GM23338 (cell line): ENCODE measurements at regions not wholly inside any gene's neighbourhood (a gene's known extent, or its start where the extent isn't known, plus 50 kb on each side); places are given as distances from the start of the nearest gene placed in this dataset.

Source experiments
- ATAC-seq: fragments of 200-7000 bp; cut with Tn5 transposase; 3 replicates; pipeline ENCODE4 v1.9.1; 2020
- DNase-seq: peaks from one replicate; pipeline ENCODE4 v3.0.0-alpha.2; 2015; ENCODE audit warnings: low spot score
- H2AFZ ChIP-seq: fragments of 200-600 bp; sonication (generic); 2 replicates; pipeline ENCODE4 v1.8.0; 2016; ENCODE audit warnings: antibody characterized with exemption, mild to moderate bottlenecking, moderate library complexity
- H3F3A ChIP-seq: fragments of 200-600 bp; sonication (generic); replicated peaks from 2 replicates; pipeline ENCODE4 v1.8.0; 2017; ENCODE audit warnings: antibody characterized with exemption, mixed run types, low read depth
- H3K27ac ChIP-seq: fragments of 200-600 bp; sonication (generic); 2 replicates; pipeline ENCODE4 v1.6.1; 2016; ENCODE audit warnings: low read depth
- H3K27me3 ChIP-seq: fragments of 200-600 bp; sonication (generic); 2 replicates; pipeline ENCODE4 v1.8.0; 2016; ENCODE audit warnings: mild to moderate bottlenecking, mixed run types, moderate library complexity; ENCODE audit not compliant: insufficient read depth
- H3K36me3 ChIP-seq: fragments of 200-600 bp; sonication (generic); 2 replicates; pipeline ENCODE4 v1.8.0; 2016; ENCODE audit warnings: mild to moderate bottlenecking; ENCODE audit not compliant: insufficient read depth
- H3K4me1 ChIP-seq: fragments of 200-600 bp; sonication (generic); 2 replicates; pipeline ENCODE4 v1.8.0; 2016; ENCODE audit warnings: mild to moderate bottlenecking, moderate library complexity; ENCODE audit not compliant: insufficient read depth
- H3K4me2 ChIP-seq: fragments of 200-600 bp; sonication (generic); 2 replicates; pipeline ENCODE4 v1.7.1; 2017; ENCODE audit warnings: mixed run types
- H3K4me3 ChIP-seq: fragments of 200-600 bp; sonication (generic); 2 replicates; pipeline ENCODE4 v1.6.1; 2016; ENCODE audit warnings: mixed run types
- H3K79me2 ChIP-seq: fragments of 200-600 bp; sonication (generic); replicated peaks from 2 replicates; pipeline ENCODE4 v1.8.0; 2017; ENCODE audit warnings: mild to moderate bottlenecking; ENCODE audit not compliant: insufficient read depth
- H3K9me2 ChIP-seq: fragments of 200-600 bp; sonication (generic); 2 replicates; pipeline ENCODE4 v1.8.0; 2017; ENCODE audit not compliant: insufficient read depth
- H4K20me1 ChIP-seq: fragments of 200-600 bp; sonication (generic); replicated peaks from 2 replicates; pipeline ENCODE4 v1.8.0; 2017; ENCODE audit warnings: mild to moderate bottlenecking; ENCODE audit not compliant: insufficient read depth
- H3K27ac Mint-ChIP-seq: 2 replicates; pipeline ENCODE4 v1.8.0; 2020; ENCODE audit warnings: inconsistent platforms, mild to moderate bottlenecking, moderate library complexity, mixed read lengths
- H3K27me3 Mint-ChIP-seq: 3 replicates; pipeline ENCODE4 v1.8.0; 2022; ENCODE audit warnings: low read depth, mild to moderate bottlenecking, moderate library complexity, mixed read lengths, inconsistent platforms; ENCODE audit not compliant: insufficient read depth, poor library complexity
- H3K36me3 Mint-ChIP-seq: 3 replicates; pipeline ENCODE4 v1.8.0; 2021; ENCODE audit warnings: low read depth, mild to moderate bottlenecking, inconsistent platforms, moderate library complexity, mixed read lengths
- H3K4me1 Mint-ChIP-seq: 3 replicates; pipeline ENCODE4 v1.8.0; 2020; ENCODE audit warnings: mild to moderate bottlenecking, inconsistent platforms, mixed read lengths
- H3K4me3 Mint-ChIP-seq: 3 replicates; pipeline ENCODE4 v1.8.0; 2021; ENCODE audit warnings: moderate library complexity, mild to moderate bottlenecking, inconsistent platforms, mixed read lengths
- H3K9me3 Mint-ChIP-seq: 3 replicates; pipeline ENCODE4 v1.8.0; 2020; ENCODE audit warnings: moderate library complexity, mild to moderate bottlenecking, inconsistent platforms, mixed read lengths
- CREB1 ChIP-seq: fragments of 250-450 bp; sonication (Bioruptor Pico); IDR thresholded peaks from 2 replicates; pipeline ENCODE4 v1.5.0; 2020; ENCODE audit warnings: low read depth, mild to moderate bottlenecking, moderate library complexity
- CTCF ChIP-seq, 2 experiments: fragments of 200-600 bp in 1 of 2; sonication (generic) in 1 of 2; conservative IDR thresholded peaks; 2 replicates each; pipeline versions ENCODE4 v1.5.1 to v1.6.1; 2016 to 2017; ENCODE audit warnings: antibody characterized with exemption in 2 of 2, low read depth in 2 of 2, mild to moderate bottlenecking in 2 of 2, moderate library complexity in 1 of 2
- EZH2 ChIP-seq: fragments of 200-600 bp; sonication (generic); IDR thresholded peaks from one replicate; pipeline ENCODE4 v1.8.0; 2017; ENCODE audit warnings: antibody characterized with exemption, mild to moderate bottlenecking, low read depth; ENCODE audit not compliant: unreplicated experiment
- EZH2phosphoT487 ChIP-seq: fragments of 200-600 bp; sonication (generic); IDR thresholded peaks from one replicate; pipeline ENCODE4 v1.8.1; 2018; ENCODE audit warnings: antibody characterized with exemption; ENCODE audit not compliant: unreplicated experiment
- JUNB ChIP-seq: IDR thresholded peaks from one replicate; pipeline ENCODE4 v1.6.1; 2016; ENCODE audit warnings: antibody characterized with exemption; ENCODE audit not compliant: unreplicated experiment
- NANOG ChIP-seq: IDR thresholded peaks from 2 replicates; pipeline ENCODE4 v1.6.1; 2016; ENCODE audit warnings: antibody characterized with exemption, borderline replicate concordance
- POLR2AphosphoS5 ChIP-seq: IDR thresholded peaks from 2 replicates; pipeline ENCODE4 v1.6.1; 2016; ENCODE audit warnings: antibody characterized with exemption, low read depth
- REST ChIP-seq: IDR thresholded peaks from one replicate; pipeline ENCODE4 v1.6.1; 2018; ENCODE audit warnings: antibody characterized with exemption; ENCODE audit not compliant: unreplicated experiment
- STAT1 ChIP-seq: IDR thresholded peaks from one replicate; pipeline ENCODE4 v1.6.1; 2016; ENCODE audit warnings: antibody characterized with exemption; ENCODE audit not compliant: unreplicated experiment
- ZNF114 ChIP-seq: fragments of 250-450 bp; sonication (Bioruptor Pico); IDR thresholded peaks from 2 replicates; pipeline ENCODE4 v1.5.0; 2020; ENCODE audit warnings: mild to moderate bottlenecking, moderate library complexity
- ZNF331 ChIP-seq: fragments of 250-450 bp; sonication (Bioruptor Pico); IDR thresholded peaks from 2 replicates; pipeline ENCODE4 v1.5.0; 2020; ENCODE audit warnings: low read depth, mild to moderate bottlenecking, moderate library complexity
- ZNF462 ChIP-seq: fragments of 250-450 bp; sonication (Bioruptor Pico); IDR thresholded peaks from 2 replicates; pipeline ENCODE4 v1.5.0; 2020; ENCODE audit warnings: mild to moderate bottlenecking, moderate library complexity
- TF ChIP-seq, protein P1 (sequence below): IDR thresholded peaks from 2 replicates; pipeline ENCODE4 v1.6.1; 2016; ENCODE audit warnings: antibody characterized with exemption

DNA sequence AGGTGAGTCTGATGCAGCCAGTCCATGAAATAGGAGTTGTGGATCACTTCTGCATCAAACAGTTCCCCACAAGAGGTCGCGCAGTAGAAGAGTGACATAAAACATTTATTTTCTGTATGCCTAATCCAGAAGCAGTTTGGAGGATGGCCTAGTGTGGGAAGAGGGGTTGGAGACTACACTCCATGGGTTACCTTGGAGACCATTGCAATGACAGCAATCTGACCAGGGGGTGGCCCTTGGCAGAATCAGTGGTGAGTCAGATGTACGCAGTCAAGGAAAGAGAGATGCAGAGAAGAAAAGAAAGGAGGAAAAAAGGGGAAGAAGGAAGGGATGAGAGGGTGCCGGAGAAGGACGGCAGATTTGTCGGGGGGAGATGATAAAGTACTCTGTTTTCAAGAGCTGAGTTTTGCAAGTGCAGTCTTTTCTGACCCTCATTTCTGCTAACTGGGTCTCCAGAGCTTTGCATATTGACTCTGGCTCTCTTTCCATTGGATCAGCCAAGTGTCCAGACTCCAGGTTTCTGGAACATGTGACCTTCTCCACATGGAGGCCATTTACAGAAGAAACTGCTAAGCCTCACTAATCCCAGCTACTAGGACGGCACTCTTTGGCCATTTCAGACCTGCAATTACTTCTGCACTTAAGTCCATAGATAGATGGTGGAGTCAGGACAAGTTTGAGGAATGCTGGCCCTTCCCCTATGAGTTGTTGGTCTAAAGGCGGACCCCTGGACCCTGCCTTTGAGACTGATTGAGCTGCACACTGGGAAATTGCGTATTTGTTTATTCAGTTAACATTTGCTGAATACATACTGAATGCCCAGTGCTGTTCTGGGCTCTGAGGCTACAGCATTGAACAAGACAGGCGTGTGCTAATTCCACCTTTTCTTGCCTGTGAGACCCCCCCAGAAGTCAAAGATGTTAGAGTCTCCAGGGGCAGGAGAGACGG lies 424.2 kb downstream of the BCL11B start:
- no peak for TF ChIP-seq EZH2
- no peak for TF ChIP-seq ZNF331 (CRISPR knock-in tag)
- no peak for TF ChIP-seq CTCF (conservative IDR thresholded peaks at IDR 0.05; ENCODE audit: low read depth in 2 of 2)
- TF ChIP-seq, protein P1, sequence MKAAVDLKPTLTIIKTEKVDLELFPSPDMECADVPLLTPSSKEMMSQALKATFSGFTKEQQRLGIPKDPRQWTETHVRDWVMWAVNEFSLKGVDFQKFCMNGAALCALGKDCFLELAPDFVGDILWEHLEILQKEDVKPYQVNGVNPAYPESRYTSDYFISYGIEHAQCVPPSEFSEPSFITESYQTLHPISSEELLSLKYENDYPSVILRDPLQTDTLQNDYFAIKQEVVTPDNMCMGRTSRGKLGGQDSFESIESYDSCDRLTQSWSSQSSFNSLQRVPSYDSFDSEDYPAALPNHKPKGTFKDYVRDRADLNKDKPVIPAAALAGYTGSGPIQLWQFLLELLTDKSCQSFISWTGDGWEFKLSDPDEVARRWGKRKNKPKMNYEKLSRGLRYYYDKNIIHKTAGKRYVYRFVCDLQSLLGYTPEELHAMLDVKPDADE, result no peak
- TF ChIP-seq ZNF462 (CRISPR knock-in tag), result no peak
- no peak for TF ChIP-seq EZH2phosphoT487
- TF ChIP-seq STAT1, result no peak
- no peak for TF ChIP-seq REST
- no peak for TF ChIP-seq CREB1 (CRISPR knock-in tag)
- TF ChIP-seq JUNB, result no peak
- no peak for TF ChIP-seq NANOG
- no peak for TF ChIP-seq POLR2AphosphoS5
- TF ChIP-seq ZNF114 (CRISPR knock-in tag), result no peak
- Mint-ChIP-seq H3K9me3 (peaks cover 3% of the 10 kb centered on the region; the same call in 1 of the 3 replicates), H3K4me3 (no peak overlapping the region), H3K4me1 (no peaks in the 10 kb centered on the region), H3K27ac (no peak overlapping the region), H3K36me3 (no peaks in the 10 kb centered on the region), H3K27me3 (peaks cover 3% of the 10 kb centered on the region)
- Histone ChIP-seq H3K27ac (no peak overlapping the region), H3K4me2 (no peak overlapping the region), H4K20me1 (no peaks in the 10 kb centered on the region), H3K4me3 (no peak overlapping the region), H3F3A (no peaks in the 10 kb centered on the region), H3K36me3 (no peaks in the 10 kb centered on the region), H3K27me3 (no peaks in the 10 kb centered on the region), H2AFZ (no peak overlapping the region), H3K9me2 (no peaks in the 10 kb centered on the region), H3K4me1 (peaks cover 3% of the 10 kb centered on the region; the same call in 1 of the 2 replicates), H3K79me2 (no peaks in the 10 kb centered on the region)
- ATAC-seq, result no peak
- no peak for DNase-seq
